IMR-90 (cell line): ENCODE measurements at regions not wholly inside any gene's neighbourhood (a gene's known extent, or its start where the extent isn't known, plus 50 kb on each side); places are given as distances from the start of the nearest gene placed in this dataset.

Source experiments
- ATAC-seq: fragments of 200-7000 bp; cut with Tn5 transposase; 2 replicates; pipeline ENCODE4 v1.9.1; 2020; ENCODE audit warnings: low read depth, mild to moderate bottlenecking, moderate library complexity
- BruUV-seq: library from RNA; stranded (reverse); fragments of 400-500 nt; replicated peaks from 2 replicates; lab custom pipeline; 2021; lab: Mats Ljungman, UMichigan
- CTCF ChIA-PET: fragments of 300-600 bp; formaldehyde crosslinking; extraction: SDS; loops from one replicate; lab custom pipeline; 2021; ENCODE audit warnings: antibody characterized with exemption; lab: Yijun Ruan, JAX
- POLR2A ChIA-PET: fragments of 300-600 bp; sonication (Branson Sonifier 250); formaldehyde crosslinking; loops from one replicate; lab custom pipeline; 2022; ENCODE audit warnings: antibody characterized with exemption; ENCODE audit not compliant: unreplicated experiment; lab: Charles Lee
- DNase-seq: peaks from one replicate; pipeline ENCODE4 v3.0.0; 2013
- H2AFZ ChIP-seq: replicated peaks from 2 replicates; pipeline ENCODE3; 2013; ENCODE audit warnings: low read length, mild to moderate bottlenecking; ENCODE audit not compliant: poor library complexity
- H2AK5ac ChIP-seq: 2 replicates; pipeline ENCODE4 v1.6.1; 2013; ENCODE audit warnings: low read depth, low read length, inconsistent platforms
- H2AK9ac ChIP-seq: replicated peaks from 2 replicates; pipeline ENCODE3; 2013; ENCODE audit warnings: mild to moderate bottlenecking, low read depth, low read length, moderate library complexity; ENCODE audit not compliant: poor library complexity
- H2BK120ac ChIP-seq: 2 replicates; pipeline ENCODE4 v1.6.1; 2013; ENCODE audit warnings: low read depth, low read length, inconsistent platforms
- H2BK15ac ChIP-seq: 3 replicates; pipeline ENCODE4 v1.6.1; 2013; ENCODE audit warnings: low read depth, low read length, inconsistent platforms
- H2BK20ac ChIP-seq: 2 replicates; pipeline ENCODE4 v1.6.1; 2013; ENCODE audit warnings: low read depth, mild to moderate bottlenecking, inconsistent platforms, low read length, moderate library complexity
- H2BK5ac ChIP-seq: 2 replicates; pipeline ENCODE4 v1.6.1; 2013; ENCODE audit warnings: mild to moderate bottlenecking, low read depth, low read length, inconsistent platforms; ENCODE audit not compliant: poor library complexity, severe bottlenecking
- H3K14ac ChIP-seq: replicated peaks from 2 replicates; pipeline ENCODE4 v1.6.1; 2013; ENCODE audit warnings: low read depth, low read length, inconsistent platforms
- H3K18ac ChIP-seq: 2 replicates; pipeline ENCODE4 v1.6.1; 2013; ENCODE audit warnings: low read depth, low read length, control low read depth
- H3K23ac ChIP-seq: 2 replicates; pipeline ENCODE4 v1.6.1; 2013; ENCODE audit warnings: low read depth, low read length, inconsistent platforms
- H3K27ac ChIP-seq: 2 replicates; pipeline ENCODE4 v1.5.1; 2013; ENCODE audit warnings: mild to moderate bottlenecking, control low read depth, low read length; ENCODE audit not compliant: insufficient read depth
- H3K27me3 ChIP-seq: 2 replicates; pipeline ENCODE4 v1.6.1; 2013; ENCODE audit warnings: low read length; ENCODE audit not compliant: control insufficient read depth, insufficient read depth
- H3K36me3 ChIP-seq: 2 replicates; pipeline ENCODE4 v1.6.1; 2013; ENCODE audit warnings: low read length, mixed read lengths; ENCODE audit not compliant: control insufficient read depth, insufficient read depth
- H3K4ac ChIP-seq: 2 replicates; pipeline ENCODE4 v1.6.1; 2013; ENCODE audit warnings: low read depth, low read length, inconsistent platforms
- H3K4me1 ChIP-seq: 2 replicates; pipeline ENCODE4 v1.6.1; 2013; ENCODE audit warnings: low read length, mixed read lengths; ENCODE audit not compliant: control insufficient read depth, insufficient read depth
- H3K4me2 ChIP-seq: 2 replicates; pipeline ENCODE4 v1.6.1; 2013; ENCODE audit warnings: low read depth, mild to moderate bottlenecking, control low read depth, low read length, moderate library complexity
- H3K4me3 ChIP-seq: 2 replicates; pipeline ENCODE4 v1.5.1; 2013; ENCODE audit warnings: low read depth, mild to moderate bottlenecking, control low read depth, low read length, moderate library complexity; ENCODE audit not compliant: insufficient read depth
- H3K56ac ChIP-seq: 2 replicates; pipeline ENCODE4 v1.6.1; 2013; ENCODE audit warnings: low read length, inconsistent platforms; ENCODE audit not compliant: insufficient read depth; ENCODE audit errors: extremely low read depth
- H3K79me1 ChIP-seq, 2 experiments: 2 replicates each; pipeline ENCODE4 v1.6.1; 2013; ENCODE audit warnings: low read length in 2 of 2, inconsistent platforms in 1 of 2, low read depth in 1 of 2
- H3K9ac ChIP-seq: 2 replicates; pipeline ENCODE4 v1.6.1; 2013; ENCODE audit warnings: low read depth, low read length, control low read depth
- H3K9me1 ChIP-seq: 2 replicates; pipeline ENCODE4 v1.6.1; 2013; ENCODE audit warnings: low read length, inconsistent platforms; ENCODE audit not compliant: insufficient read depth
- H3K9me3 ChIP-seq: 2 replicates; pipeline ENCODE4 v1.6.1; 2013; ENCODE audit warnings: low read length; ENCODE audit not compliant: control insufficient read depth, insufficient read depth
- H4K20me1 ChIP-seq: 2 replicates; pipeline ENCODE4 v1.6.1; 2013; ENCODE audit warnings: low read length, inconsistent platforms; ENCODE audit not compliant: insufficient read depth
- H4K5ac ChIP-seq: 2 replicates; pipeline ENCODE4 v1.6.1; 2013; ENCODE audit warnings: mild to moderate bottlenecking, low read depth, low read length, control low read depth
- H4K8ac ChIP-seq, 2 experiments: 2 replicates each; pipeline ENCODE4 v1.6.1; 2013; ENCODE audit warnings: low read depth in 2 of 2, low read length in 2 of 2, control low read depth in 1 of 2, inconsistent platforms in 1 of 2
- H4K91ac ChIP-seq: 2 replicates; pipeline ENCODE4 v1.6.1; 2013; ENCODE audit warnings: low read depth, low read length, inconsistent platforms; ENCODE audit not compliant: insufficient read depth
- CEBPB ChIP-seq: IDR thresholded peaks from 2 replicates; pipeline ENCODE4 v1.6.1; 2012; ENCODE audit warnings: low read depth, low read length, improper control_type of control experiment
- CHD1 ChIP-seq: IDR thresholded peaks from 2 replicates; pipeline ENCODE4 v1.6.1; 2012; ENCODE audit warnings: low read depth, low read length, improper control_type of control experiment
- MAFK ChIP-seq: IDR thresholded peaks from 2 replicates; pipeline ENCODE4 v1.6.1; 2012; ENCODE audit warnings: low read depth, low read length, improper control_type of control experiment
- MAZ ChIP-seq: IDR thresholded peaks from 2 replicates; pipeline ENCODE4 v1.6.1; 2012; ENCODE audit warnings: low read depth, mild to moderate bottlenecking, low read length, improper control_type of control experiment, moderate library complexity, borderline replicate concordance
- NFE2L2 ChIP-seq: fragments of 150-350 bp; IDR thresholded peaks from 2 replicates; pipeline ENCODE4 v1.6.1; 2016; ENCODE audit warnings: low read depth, mild to moderate bottlenecking, low read length
- POLR2A ChIP-seq: IDR thresholded peaks from 2 replicates; pipeline ENCODE4 v1.6.1; 2012; ENCODE audit warnings: mild to moderate bottlenecking, low read depth, low read length
- RAD21 ChIP-seq: IDR thresholded peaks from 2 replicates; pipeline ENCODE4 v1.6.1; 2012; ENCODE audit warnings: low read length, improper control_type of control experiment
- RFX5 ChIP-seq: IDR thresholded peaks from 2 replicates; pipeline ENCODE4 v1.8.0; 2012; ENCODE audit warnings: low read depth, mild to moderate bottlenecking, low read length, moderate library complexity
- SMC3 ChIP-seq: fragments of 150-350 bp; IDR thresholded peaks from 2 replicates; pipeline ENCODE4 v1.6.1; 2016; ENCODE audit warnings: low read depth, mild to moderate bottlenecking, antibody characterized with exemption, low read length, moderate library complexity
- WGBS, 2 experiments: methylation state at CpG; one replicate each; pipeline versions ENCODE4 v1.1.5 to v1.1.7; 2013; ENCODE audit warnings: missing lambda C conversion rate in 2 of 2; ENCODE audit not compliant: insufficient read length in 1 of 2; ENCODE audit errors: extremely low coverage in 2 of 2; 5-methylcytosine and 5-hydroxymethylcytosine counted together
- dilution Hi-C: fragments of 300-500 bp; cut with HindIII; formaldehyde crosslinking; loops from one replicate; pipeline ENCODE4 v1.14.3; 2018; ENCODE audit warnings: low sequenced_read_pairs; ENCODE audit not compliant: unreplicated experiment
- in situ Hi-C: fragments of 300-500 bp; cut with MboI; formaldehyde crosslinking; loops from 3 replicates; pipeline ENCODE4 v1.14.3; 2019; ENCODE audit warnings: low sequenced_read_pairs, inconsistent platforms, mixed read lengths
- intact Hi-C: fragments of 100-400 bp; cut with micrococcal nuclease; formaldehyde crosslinking; loops from 2 replicates; pipeline ENCODE4 v1.10.0; 2022
- TF ChIP-seq, protein P1 (sequence below): conservative IDR thresholded peaks from 2 replicates; pipeline ENCODE4 v1.5.1; 2012; ENCODE audit warnings: mild to moderate bottlenecking, low read depth, low read length, improper control_type of control experiment
- TF ChIP-seq, protein P2 (sequence below): fragments of 150-350 bp; IDR thresholded peaks from 2 replicates; pipeline ENCODE4 v1.6.1; 2017; ENCODE audit warnings: mild to moderate bottlenecking, antibody characterized with exemption, low read length, low read depth

DNA sequence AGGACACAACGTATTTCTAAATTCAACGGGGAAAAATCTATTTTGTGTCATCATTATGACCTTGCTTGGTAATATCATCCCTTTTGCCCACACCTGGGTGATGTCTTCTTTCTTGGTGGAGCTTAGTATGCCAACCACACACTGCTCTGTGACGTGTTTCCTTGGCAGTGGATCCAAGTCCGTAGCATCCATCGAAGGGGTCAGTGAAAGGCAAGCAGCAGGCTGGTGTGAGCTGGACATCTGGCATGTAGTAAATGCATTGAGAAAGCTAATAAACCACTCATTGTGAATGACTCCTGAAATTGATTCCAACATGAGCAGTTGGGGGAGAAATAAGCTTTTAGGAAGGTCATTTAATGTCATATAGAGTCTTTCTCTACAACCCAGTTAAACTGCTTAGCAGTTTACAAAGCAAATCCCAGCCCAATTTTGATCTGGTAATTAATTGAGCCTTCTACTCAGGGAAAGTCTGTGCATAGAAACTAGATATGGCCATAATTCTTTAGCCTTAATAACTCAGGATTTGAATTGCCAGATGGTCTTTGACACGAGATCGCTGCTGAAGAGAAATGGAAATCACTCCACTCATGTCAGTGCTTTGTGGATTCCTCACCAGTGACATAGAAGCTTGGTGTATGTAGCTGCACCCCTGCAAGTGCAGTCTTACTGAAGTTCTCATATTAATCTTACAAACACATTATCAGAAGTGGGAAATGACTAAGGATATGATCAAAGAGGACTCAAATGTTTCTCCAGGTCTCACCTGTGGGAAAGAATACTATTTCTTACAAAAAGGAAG lies 494.8 kb downstream of the CMPK2 start:
- Histone ChIP-seq H3K36me3 (no peaks in the 10 kb centered on the region), H2BK15ac (peak overlapping the region; percentile 34; the same call in 1 of the 3 replicates), H2AK5ac (no peak overlapping the region), H3K4me1 (peaks cover 6% of the 10 kb centered on the region), H3K9me1 (peaks cover 5% of the 10 kb centered on the region; the same call in 1 of the 2 replicates), H2AFZ (no peak overlapping the region), H3K4ac (no peak overlapping the region), H2BK120ac (peak overlapping the region; percentile 46; the same call in 1 of the 2 replicates), H3K27ac (no peak overlapping the region), H2AK9ac (no peak overlapping the region), H2BK5ac (no peak overlapping the region), H3K18ac (0 out of 2 replicates have a peak overlapping the region, but pooled peaks have one; percentile 34), H2BK20ac (0 out of 2 replicates have a peak overlapping the region, but pooled peaks have one; percentile 14), H3K27me3 (no peaks in the 10 kb centered on the region), H3K4me2 (no peak overlapping the region), H3K79me1 (no peaks in the 10 kb centered on the region), H4K8ac (no peak overlapping the region), H3K9me3 (no peaks in the 10 kb centered on the region), H3K4me3 (no peak overlapping the region), H4K91ac (no peak overlapping the region), H3K9ac (no peak overlapping the region), H3K23ac (no peak overlapping the region), H3K14ac (no peak overlapping the region), H4K20me1 (no peaks in the 10 kb centered on the region), H4K5ac (no peak overlapping the region), H3K56ac (no peak overlapping the region)
- no CpG with 5 or more reads among the region's 7 CpGs for WGBS, 2 experiments
- intact Hi-C loops (no loop called here), dilution Hi-C loops (no loop called here), in situ Hi-C loops (no loop called here)
- ChIA-PET POLR2A (no interaction called here), CTCF (no interaction called here)
- no TSS peak for BruUV-seq
- no peak for TF ChIP-seq RAD21
- no peak for TF ChIP-seq CEBPB
- no peak for TF ChIP-seq POLR2A
- TF ChIP-seq CHD1: no peak
- TF ChIP-seq MAFK: no peak
- no peak for TF ChIP-seq SMC3
- TF ChIP-seq, protein P1, sequence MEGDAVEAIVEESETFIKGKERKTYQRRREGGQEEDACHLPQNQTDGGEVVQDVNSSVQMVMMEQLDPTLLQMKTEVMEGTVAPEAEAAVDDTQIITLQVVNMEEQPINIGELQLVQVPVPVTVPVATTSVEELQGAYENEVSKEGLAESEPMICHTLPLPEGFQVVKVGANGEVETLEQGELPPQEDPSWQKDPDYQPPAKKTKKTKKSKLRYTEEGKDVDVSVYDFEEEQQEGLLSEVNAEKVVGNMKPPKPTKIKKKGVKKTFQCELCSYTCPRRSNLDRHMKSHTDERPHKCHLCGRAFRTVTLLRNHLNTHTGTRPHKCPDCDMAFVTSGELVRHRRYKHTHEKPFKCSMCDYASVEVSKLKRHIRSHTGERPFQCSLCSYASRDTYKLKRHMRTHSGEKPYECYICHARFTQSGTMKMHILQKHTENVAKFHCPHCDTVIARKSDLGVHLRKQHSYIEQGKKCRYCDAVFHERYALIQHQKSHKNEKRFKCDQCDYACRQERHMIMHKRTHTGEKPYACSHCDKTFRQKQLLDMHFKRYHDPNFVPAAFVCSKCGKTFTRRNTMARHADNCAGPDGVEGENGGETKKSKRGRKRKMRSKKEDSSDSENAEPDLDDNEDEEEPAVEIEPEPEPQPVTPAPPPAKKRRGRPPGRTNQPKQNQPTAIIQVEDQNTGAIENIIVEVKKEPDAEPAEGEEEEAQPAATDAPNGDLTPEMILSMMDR: no peak
- no peak for TF ChIP-seq MAZ
- no peak for TF ChIP-seq RFX5
- TF ChIP-seq, protein P2, sequence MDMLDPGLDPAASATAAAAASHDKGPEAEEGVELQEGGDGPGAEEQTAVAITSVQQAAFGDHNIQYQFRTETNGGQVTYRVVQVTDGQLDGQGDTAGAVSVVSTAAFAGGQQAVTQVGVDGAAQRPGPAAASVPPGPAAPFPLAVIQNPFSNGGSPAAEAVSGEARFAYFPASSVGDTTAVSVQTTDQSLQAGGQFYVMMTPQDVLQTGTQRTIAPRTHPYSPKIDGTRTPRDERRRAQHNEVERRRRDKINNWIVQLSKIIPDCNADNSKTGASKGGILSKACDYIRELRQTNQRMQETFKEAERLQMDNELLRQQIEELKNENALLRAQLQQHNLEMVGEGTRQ: no peak
- no peak for TF ChIP-seq NFE2L2
- DNase-seq: peak; percentile 6
- no peak for ATAC-seq
